NCI-H1694 treated with DMSO at 0.1 percent for 48 hours (cell line): ENCODE measurements at regions not wholly inside any gene's neighbourhood (a gene's known extent, or its start where the extent isn't known, plus 50 kb on each side); places are given as distances from the start of the nearest gene placed in this dataset.
A peak's percentile ranks its signal among the peaks of the same experiment; 100 is the strongest.

Experiments used
- DNase-seq: peaks from one replicate; lab custom pipeline; 2025; lab: John Stamatoyannopoulos, UW

DNA sequence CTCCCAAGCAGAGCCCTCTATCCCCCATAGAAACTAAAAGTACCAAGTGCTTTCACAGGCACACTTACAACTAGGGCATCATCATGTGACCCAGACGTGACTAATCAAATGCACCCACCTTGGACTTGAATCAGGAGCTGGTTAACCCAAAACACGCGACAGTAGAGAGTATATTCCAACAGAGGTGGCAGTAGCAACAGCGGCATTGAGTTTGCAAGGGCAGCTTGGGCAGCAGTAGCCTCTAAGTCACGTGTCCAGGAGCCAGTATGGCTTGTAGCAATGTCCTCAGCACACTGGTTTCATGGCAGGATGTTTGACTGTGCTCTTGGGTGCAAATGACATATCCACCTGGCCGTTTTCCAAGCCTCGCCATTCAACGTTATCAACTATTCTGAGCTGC is 73.4 kb upstream of the DNAH5 start:
- DNase-seq = no peak

DNA sequence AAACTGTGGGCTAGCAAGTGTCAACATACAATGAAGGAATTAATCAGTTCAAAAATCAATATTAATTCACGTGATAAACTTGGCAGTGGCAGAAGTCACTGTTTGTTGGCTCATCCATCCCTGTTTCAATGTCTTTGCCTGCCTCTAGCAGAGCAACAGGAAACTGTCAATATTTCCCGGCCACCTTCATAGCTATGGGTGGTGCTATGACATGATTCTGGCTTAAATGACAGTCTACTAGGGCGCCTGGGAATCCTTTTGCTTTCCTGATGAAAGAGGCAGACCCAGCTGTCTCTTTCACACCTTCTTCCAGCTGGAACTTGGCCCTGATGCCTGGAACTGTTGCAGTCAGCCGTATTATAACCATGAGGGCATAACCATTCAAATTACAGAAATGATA is 72.1 kb upstream of the DNAH5 start:
- DNase-seq = peak; percentile 88

DNA sequence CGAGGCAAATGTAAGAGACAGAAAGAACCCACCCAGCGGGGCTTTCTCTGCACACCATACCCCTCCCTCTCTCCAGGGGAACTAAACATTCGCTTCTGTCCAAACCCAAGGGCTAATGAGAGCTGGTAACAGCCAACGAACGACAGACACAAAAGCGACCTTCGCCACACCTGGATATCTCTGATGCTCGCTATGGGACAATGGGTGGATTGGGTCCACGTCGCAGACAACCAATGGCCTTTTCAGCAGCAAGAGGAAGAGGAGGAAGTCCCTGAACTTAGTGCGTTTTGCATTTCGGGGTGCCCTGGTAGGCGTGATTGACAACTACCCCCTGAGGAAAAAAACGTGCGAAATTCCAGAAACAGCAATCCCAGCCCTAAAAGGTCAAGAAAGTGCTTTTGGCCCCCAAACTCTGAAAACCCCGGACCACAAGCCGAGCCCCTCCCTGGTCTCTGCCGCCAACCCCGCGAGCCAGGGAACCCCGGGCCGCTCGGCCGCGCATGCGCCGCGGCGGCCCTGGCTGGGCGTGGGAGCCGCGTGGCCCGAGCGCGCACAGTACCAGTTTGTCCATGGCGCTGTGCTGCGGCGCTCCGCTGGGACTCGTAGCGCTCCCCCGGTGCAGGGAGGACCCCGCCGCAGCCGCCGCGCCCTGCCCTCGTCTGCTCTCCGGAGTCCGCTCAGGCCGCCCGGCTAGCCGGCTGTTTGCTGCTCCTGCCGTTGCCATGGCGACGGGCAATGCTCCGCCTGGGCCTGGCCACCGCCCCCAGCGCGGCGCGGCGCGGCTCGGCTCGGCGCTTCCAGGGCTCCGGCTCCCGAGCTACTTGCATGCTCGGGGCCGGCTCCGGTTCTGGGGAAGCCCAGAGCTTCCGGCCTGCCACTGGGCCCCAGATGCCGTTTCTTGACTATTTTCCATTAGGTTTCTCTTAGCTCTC is 66.9 kb upstream of the DNAH5 start:
- peak; percentile 85 for DNase-seq

GRCh38 chr5:14009575-14009974 is 65.1 kb upstream of the DNAH5 start:
- no peak for DNase-seq

DNA sequence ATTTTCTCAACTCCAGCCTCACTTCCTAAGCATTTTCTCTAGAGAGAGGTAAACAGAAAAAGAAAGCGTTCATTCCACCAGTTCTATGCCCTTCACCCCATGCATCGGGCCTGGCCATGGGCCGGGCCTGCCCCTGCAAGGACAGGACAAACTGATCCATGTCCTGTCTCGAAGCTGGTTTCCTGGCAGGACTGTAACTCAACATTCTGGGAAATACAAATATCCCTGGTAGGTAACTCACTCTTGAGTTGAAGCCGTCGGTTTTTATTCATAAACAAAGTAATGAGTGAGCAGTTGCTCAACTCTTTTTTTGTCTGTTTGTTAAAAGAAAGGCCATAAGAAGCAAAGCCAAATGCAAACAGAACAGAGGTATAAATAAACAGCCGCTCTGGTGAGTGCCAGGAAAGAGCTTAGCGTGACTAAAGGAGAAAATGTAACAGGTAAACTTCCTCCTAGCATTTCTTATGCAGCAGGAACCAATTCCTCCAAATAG is 64.4 kb upstream of the DNAH5 start:
- DNase-seq = no peak

- no peak for DNase-seq
Measured at GRCh38 chr5:14006823-14007520, 62.5 kb upstream of the DNAH5 start.

DNA sequence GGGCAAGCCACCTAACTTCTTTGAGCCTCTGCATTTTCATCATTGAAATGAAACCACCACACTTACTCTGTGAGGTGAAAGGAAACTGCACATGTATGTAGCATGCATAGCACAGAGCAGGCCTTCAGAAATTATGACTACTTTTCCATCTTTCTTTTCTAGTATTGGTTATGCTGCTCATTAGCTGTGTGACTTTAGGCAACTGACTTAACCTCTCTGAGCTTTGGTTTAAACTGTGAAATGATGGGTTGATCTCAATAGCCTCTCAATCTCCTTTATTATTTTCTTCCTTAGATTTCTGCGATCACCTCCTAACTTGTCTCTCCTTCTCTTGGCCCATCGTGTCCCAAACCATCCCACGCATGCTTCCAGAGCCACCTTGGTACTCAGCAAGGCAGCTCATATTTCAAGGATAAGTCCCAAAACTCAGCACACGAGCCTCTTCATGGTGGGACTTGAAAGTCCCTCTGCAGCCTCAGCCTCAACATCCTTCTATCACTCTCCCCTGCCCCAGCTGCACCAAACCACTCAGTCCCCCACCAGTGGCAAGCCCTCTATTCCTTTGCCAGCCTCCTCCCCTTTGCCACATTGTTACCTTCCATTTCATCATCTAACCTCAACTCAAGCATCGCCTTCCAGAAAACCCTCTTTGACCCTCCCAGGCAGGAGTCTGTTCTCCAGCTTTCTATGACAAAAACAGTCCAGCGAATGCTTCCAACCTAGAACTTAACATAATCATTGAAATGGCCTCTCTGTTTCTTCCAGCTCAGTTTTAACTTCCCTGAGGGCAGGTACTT is 60.3 kb upstream of the DNAH5 start:
- no peak for DNase-seq

GRCh38 chr5:14003936-14004335 is 59.4 kb upstream of the DNAH5 start:
- no peak for DNase-seq

GRCh38 chr5:14003513-14003912 is 59.0 kb upstream of the DNAH5 start:
- no peak for DNase-seq

- DNase-seq = no peak
Measured at GRCh38 chr5:13998254-13998653, 53.8 kb upstream of the DNAH5 start.

GRCh38 chr5:13997514-13997913 is 53.0 kb upstream of the DNAH5 start:
- no peak for DNase-seq

GRCh38 chr5:13994621-13995253 is 50.2 kb upstream of the DNAH5 start:
- DNase-seq = peak; percentile 98
